ENCODE measurements at regions not wholly inside any gene's neighbourhood (a gene's known extent, or its start where the extent isn't known, plus 50 kb on each side); places are given as distances from the start of the nearest gene placed in this dataset.

- TF ChIP-seq POLR2AphosphoS5 (IDR thresholded peaks at IDR 0.05; ENCODE audit: borderline replicate concordance, low read depth, low read length) (no peak), EZH2 (IDR thresholded peaks at IDR 0.05) (no peak), FOXP2 (optimal IDR thresholded peaks at IDR 0.05; ENCODE audit: control extremely low read depth, extremely low read length, insufficient read depth) (no peak)
Observed at GRCh38 chr22:49422701-49423100, 405.0 kb downstream of the BRD1 start.
